ENCODE measurements at regions not wholly inside any gene's neighbourhood (a gene's known extent, or its start where the extent isn't known, plus 50 kb on each side); places are given as distances from the start of the nearest gene placed in this dataset.

DNA sequence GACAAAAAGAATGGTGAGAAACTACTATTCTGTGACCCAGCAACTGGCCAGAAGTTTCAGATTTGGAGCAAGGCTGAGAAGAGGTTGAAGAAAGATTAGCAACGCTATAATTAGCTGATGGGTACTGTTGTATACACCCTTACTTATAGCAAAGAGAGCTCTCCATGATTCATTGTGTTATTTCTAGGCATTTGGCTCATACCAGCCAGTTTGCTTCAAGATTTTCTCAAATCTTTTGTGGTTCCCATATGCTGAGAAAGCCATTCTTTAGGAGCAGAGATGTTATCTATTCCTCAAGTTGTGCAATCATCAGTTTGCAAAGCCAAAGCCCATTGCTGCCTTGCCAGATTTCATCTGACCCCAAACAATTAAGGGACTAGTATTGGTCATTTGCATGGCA lies 179.4 kb downstream of the ETS1 start:
- H3K9me3 Mint-ChIP-seq (ENCODE audit: insufficient read depth): no peaks in the 10 kb centered on the region
- H3K27ac Mint-ChIP-seq: no peak overlapping the region
- POLR2A ChIA-PET: no interaction called here
- DNase-seq (no peak), ATAC-seq (no peak)
- CTCF ChIA-PET: interaction anchor here (1.0 to 1.9 kb wide), 2 partner anchors 10 to 96 kb away, joined by 3 to 5 read pairs; no protein-coding TSS in a partner anchor
- no peaks in the 10 kb centered on the region for H3K36me3 Mint-ChIP-seq (ENCODE audit: low read depth)
- H3K4me1 Mint-ChIP-seq (ENCODE audit: low read depth): peaks cover 13% of the 10 kb centered on the region
- H3K27me3 Mint-ChIP-seq (ENCODE audit: low read depth): no peaks in the 10 kb centered on the region
- no peak overlapping the region for H3K4me3 Mint-ChIP-seq

DNA sequence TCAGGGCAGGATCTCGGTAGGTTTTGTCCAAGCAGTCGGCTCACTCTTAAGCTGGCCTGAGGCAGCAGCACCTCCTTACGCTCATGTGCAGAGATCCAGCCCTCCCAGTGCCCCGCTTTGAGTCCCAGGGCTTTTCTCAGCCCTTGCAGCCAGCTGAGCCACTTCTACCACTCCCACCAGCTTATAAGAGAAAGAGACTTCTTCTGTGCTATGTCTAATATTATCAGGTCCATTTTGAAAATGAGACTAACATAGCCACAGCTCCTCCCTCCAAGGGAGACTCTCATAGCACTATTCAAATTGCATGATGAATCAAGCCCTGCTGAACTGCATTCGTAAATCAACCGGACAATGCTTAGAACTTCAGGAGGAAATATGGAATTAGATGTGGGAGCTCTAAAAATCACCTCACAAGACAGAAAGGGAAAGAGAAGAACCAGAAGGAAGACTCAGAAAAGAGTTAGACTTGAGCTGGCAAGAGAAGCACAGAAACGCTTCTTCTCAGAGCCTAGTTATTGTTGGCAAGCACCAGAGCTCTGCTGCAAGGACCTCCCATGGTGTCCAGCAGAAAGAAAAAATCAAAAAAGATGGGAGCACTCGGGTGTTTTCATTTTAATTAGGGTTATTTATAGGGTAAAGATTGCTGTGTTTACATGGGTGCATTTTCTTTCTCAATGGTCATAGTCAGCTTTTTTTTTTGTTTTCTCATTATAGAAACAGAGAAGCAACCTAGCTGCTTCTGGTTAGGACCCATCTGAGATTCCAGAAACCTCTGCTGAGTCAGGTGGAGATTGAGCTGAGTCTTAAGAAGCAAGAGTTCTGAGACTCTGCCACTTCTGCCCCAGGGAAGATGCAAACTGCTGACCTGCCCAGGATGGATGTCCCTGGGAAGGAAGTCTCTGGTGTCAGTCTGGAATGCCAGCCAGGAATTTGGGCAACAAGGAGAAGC lies 181.4 kb downstream of the ETS1 start:
- H3K27me3 Mint-ChIP-seq (ENCODE audit: low read depth): no peaks in the 10 kb centered on the region
- no peak overlapping the region for H3K27ac Mint-ChIP-seq
- H3K36me3 Mint-ChIP-seq (ENCODE audit: low read depth): no peaks in the 10 kb centered on the region
- ChIA-PET CTCF (interaction anchor here (0.7 to 1.2 kb wide), 5 partner anchors 11 to 453 kb away, joined by 3 to 4 read pairs (median 3); no protein-coding TSS in a partner anchor), POLR2A (no interaction called here)
- H3K4me1 Mint-ChIP-seq (ENCODE audit: low read depth): no peaks in the 10 kb centered on the region
- DNase-seq (no peak), ATAC-seq (no peak)
- no peak overlapping the region for H3K4me3 Mint-ChIP-seq
- no peaks in the 10 kb centered on the region for H3K9me3 Mint-ChIP-seq (ENCODE audit: insufficient read depth)

DNA sequence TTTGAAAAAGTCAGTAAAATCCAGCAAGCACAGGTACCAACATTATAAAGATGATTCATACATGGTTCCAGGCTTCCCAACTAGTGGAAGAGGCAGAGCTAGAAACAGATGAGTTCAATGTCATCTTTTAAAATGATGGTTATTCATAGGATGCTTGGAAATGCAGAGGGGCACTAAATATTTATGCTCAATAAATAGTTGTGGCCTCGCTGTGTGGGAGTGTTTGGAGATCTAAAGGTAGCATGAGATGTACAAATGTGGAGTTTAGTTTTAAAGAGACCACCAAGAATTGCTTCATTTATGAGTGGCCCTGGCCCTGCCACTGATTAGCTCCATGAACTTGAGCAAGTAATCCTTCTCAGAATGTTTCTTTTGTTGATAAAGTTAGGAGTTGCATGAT lies 182.2 kb downstream of the ETS1 start:
- ChIA-PET POLR2A (no interaction called here), CTCF (interaction anchor here (0.9 to 1.2 kb wide), 3 partner anchors 16 to 454 kb away, joined by 3 to 4 read pairs (median 3); no protein-coding TSS in a partner anchor)
- H3K4me1 Mint-ChIP-seq (ENCODE audit: low read depth): no peaks in the 10 kb centered on the region
- no peak for ATAC-seq
- H3K27ac Mint-ChIP-seq: no peak overlapping the region
- H3K4me3 Mint-ChIP-seq: no peak overlapping the region
- no peak for DNase-seq
- no peaks in the 10 kb centered on the region for H3K27me3 Mint-ChIP-seq (ENCODE audit: low read depth)
- H3K36me3 Mint-ChIP-seq (ENCODE audit: low read depth): no peaks in the 10 kb centered on the region
- no peaks in the 10 kb centered on the region for H3K9me3 Mint-ChIP-seq (ENCODE audit: insufficient read depth)

DNA sequence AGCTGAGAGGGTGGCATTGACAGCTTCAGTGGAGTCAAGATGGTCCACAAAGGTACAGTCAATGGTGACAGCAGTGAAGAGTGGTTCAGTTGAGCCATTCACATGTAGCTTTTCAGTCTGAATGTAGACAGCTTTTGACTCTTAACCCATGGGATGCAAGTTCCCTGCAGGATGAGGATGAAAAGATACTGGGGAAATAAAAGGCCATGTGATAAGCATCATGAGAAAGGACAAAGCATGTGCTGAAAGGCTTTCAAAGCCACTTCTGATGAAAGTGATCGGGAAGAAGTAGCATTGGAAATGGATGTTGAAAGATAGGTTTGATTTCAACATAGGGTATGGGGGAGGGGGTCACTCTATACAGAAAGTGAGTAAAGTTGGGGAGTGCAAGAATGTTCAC lies 182.9 kb downstream of the ETS1 start:
- no peak overlapping the region for H3K4me3 Mint-ChIP-seq
- no peak for DNase-seq
- no peaks in the 10 kb centered on the region for H3K9me3 Mint-ChIP-seq (ENCODE audit: insufficient read depth)
- no peak for ATAC-seq
- no peaks in the 10 kb centered on the region for H3K27me3 Mint-ChIP-seq (ENCODE audit: low read depth)
- peaks cover under 1% of the 10 kb centered on the region for H3K4me1 Mint-ChIP-seq (ENCODE audit: low read depth)
- H3K36me3 Mint-ChIP-seq (ENCODE audit: low read depth): no peaks in the 10 kb centered on the region
- POLR2A ChIA-PET: no interaction called here
- no peak overlapping the region for H3K27ac Mint-ChIP-seq
- CTCF ChIA-PET: no interaction called here

DNA sequence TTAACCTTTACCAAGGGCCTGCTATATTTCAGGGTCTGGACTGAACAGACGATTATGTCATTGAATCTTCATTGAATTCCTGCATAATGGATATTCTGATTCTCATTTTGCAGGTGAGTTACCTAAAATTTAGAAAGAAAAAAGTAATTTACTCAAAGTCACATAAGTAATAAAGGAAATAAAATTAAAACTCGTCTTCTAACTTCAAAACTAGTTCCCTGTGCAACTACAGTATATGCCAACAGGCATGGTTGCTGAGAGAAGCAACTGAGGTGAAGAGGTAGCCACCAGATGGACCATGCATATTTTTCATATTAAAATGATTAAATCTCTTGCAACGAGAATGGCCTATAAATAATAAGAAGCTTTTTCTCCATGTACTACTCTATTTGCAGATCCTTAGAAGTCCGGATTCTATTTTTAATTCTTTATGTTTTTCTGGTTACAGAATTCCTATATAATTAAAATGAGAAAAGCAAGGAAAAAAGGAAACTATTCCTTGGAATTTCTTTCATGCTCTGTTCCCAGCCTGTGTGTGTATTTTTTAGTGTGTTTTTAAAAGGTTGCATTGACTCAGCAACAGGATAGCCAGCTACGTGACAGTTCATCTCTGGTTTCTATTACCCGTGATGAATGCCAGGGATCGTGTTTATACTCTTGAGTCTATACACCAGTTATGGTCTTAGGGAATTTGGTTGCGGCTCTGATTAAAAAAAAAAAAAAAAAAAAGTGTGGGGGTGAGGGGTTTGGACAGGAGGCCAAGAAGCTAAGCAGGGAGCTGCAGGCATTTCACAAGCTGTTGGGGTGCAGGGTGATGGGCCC lies 186.8 kb downstream of the ETS1 start:
- Mint-ChIP-seq H3K36me3 (ENCODE audit: low read depth) (no peaks in the 10 kb centered on the region), H3K27me3 (ENCODE audit: low read depth) (no peaks in the 10 kb centered on the region), H3K4me1 (ENCODE audit: low read depth) (peaks cover 10% of the 10 kb centered on the region), H3K4me3 (no peak overlapping the region), H3K27ac (no peak overlapping the region), H3K9me3 (ENCODE audit: insufficient read depth) (no peaks in the 10 kb centered on the region)
- DNase-seq (no peak), ATAC-seq (no peak)
- CTCF ChIA-PET: interaction anchor here (0.8 to 2.8 kb wide), 5 partner anchors 13 to 230 kb away, joined by 3 to 10 read pairs (median 5); no protein-coding TSS in a partner anchor
- POLR2A ChIA-PET: interaction anchor here (0.5 to 0.7 kb wide), 2 partner anchors 11 to 56 kb away, joined by 3 to 7 read pairs; no protein-coding TSS in a partner anchor

DNA sequence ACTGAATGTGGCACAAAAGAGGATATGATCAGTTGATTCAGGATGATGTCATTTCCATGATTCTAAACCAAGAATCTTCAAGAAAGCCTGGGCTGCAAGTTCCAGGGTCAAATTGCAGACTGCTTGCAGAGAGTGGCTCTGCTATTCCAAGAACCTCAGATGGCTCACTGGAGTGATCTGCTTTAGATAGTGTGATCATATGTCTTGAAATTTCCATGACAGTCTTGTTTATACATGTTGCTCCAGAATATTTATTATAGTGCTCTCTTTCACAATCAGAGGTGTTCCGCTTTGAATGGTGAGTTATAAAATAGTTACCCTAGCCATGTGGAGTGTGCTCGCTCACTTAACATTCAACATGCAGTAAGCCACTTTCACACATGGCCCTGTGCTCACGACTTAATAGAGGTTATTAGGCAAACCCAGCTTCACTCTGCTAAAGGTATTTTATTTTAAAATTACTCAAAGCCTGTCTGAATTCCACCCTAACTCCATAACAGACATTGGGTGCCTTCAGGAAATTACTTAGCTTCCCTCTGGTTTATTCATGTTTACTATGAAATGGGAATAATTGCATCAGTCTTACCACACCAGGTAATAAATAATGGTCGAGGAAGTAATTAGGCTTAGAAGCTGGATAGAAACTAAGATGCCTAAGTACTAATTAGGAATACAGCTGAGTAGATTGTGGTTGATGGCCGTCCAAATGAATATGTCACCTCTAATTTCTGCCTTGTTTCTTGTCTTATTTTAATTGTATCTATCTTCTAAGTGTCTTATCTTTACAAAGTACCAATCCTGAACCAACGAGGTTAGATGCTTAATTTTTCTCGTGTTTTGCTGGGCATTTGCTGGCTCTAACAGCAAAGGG lies 187.9 kb downstream of the ETS1 start:
- DNase-seq (no peak), ATAC-seq (no peak)
- Mint-ChIP-seq H3K9me3 (ENCODE audit: insufficient read depth) (no peaks in the 10 kb centered on the region), H3K4me1 (ENCODE audit: low read depth) (peaks cover 10% of the 10 kb centered on the region), H3K36me3 (ENCODE audit: low read depth) (no peaks in the 10 kb centered on the region), H3K27ac (no peak overlapping the region), H3K27me3 (ENCODE audit: low read depth) (no peaks in the 10 kb centered on the region), H3K4me3 (no peak overlapping the region)
- CTCF ChIA-PET: interaction anchor here (1.6 to 2.0 kb wide), 2 partner anchors 12 to 78 kb away, joined by 4 to 5 read pairs; no protein-coding TSS in a partner anchor
- POLR2A ChIA-PET: interaction anchor here (0.7 kb wide), 1 partner anchor 213 kb away, joined by 3 read pairs; no protein-coding TSS in a partner anchor

DNA sequence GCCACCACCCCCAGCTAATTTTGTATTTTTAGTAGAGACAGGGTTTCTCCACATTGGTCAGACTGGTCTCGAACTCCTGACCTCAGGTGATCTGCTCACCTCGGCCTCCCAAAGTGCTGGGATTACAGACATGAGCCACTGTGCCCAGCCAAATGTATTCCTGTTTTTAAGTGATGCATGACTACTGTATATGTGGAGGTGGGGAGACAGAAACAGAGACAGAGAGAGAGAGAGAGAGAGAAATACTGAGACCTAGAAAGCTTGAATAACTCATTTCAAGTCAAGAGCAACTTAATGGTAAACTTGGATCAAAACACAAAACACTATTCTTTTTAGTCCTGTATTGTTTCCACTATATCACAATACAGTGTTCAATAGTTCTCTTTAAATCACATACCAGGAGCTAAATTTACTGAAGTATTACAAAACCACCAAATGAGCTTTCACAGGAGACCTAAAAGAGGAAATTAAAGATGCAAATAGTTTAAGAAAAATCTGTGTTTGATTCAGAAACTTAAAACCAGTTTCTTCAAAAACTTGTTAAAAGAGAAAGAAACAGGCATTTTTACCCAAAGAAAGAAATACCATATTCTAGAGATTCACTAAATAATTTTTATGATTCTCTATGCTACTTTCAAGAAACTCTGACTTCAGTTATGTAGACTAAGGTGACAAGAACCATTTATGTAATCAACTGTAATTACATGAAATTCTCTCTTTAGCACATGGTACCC lies 188.7 kb downstream of the ETS1 start:
- H3K36me3 Mint-ChIP-seq (ENCODE audit: low read depth): no peaks in the 10 kb centered on the region
- H3K4me3 Mint-ChIP-seq: no peak overlapping the region
- peaks cover 10% of the 10 kb centered on the region for H3K4me1 Mint-ChIP-seq (ENCODE audit: low read depth)
- CTCF ChIA-PET: interaction anchor here (2.0 kb wide), 1 partner anchor 77 kb away, joined by 4 read pairs; no protein-coding TSS in a partner anchor
- no peak for DNase-seq
- POLR2A ChIA-PET: interaction anchor here (0.7 kb wide), 1 partner anchor 214 kb away, joined by 3 read pairs; no protein-coding TSS in a partner anchor
- no peaks in the 10 kb centered on the region for H3K27me3 Mint-ChIP-seq (ENCODE audit: low read depth)
- H3K9me3 Mint-ChIP-seq (ENCODE audit: insufficient read depth): no peaks in the 10 kb centered on the region
- ATAC-seq: no peak
- H3K27ac Mint-ChIP-seq: no peak overlapping the region

DNA sequence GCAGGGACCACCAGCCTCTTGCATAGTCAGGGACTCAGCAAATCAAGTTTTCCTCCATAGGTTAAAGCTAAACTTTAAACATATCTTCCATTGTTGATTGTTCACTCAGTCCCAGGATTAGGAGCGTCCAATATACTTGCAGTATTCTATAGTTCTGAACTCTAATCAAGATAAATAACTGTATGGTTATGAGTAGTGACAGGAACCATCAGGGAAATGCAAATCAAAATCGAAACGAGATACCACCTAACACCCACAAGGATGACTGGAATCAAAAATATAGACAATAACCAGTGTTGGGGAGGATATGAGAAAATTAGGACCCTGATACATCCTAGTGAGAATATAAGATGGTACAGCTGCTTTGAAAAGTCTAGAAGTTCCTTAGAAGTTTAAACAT lies 190.0 kb downstream of the ETS1 start:
- Mint-ChIP-seq H3K4me3 (no peak overlapping the region), H3K27me3 (ENCODE audit: low read depth) (no peaks in the 10 kb centered on the region), H3K36me3 (ENCODE audit: low read depth) (no peaks in the 10 kb centered on the region), H3K4me1 (ENCODE audit: low read depth) (peaks cover 10% of the 10 kb centered on the region), H3K27ac (no peak overlapping the region), H3K9me3 (ENCODE audit: insufficient read depth) (no peaks in the 10 kb centered on the region)
- ATAC-seq (no peak), DNase-seq (no peak)
- CTCF ChIA-PET: no interaction called here
- POLR2A ChIA-PET: no interaction called here

DNA sequence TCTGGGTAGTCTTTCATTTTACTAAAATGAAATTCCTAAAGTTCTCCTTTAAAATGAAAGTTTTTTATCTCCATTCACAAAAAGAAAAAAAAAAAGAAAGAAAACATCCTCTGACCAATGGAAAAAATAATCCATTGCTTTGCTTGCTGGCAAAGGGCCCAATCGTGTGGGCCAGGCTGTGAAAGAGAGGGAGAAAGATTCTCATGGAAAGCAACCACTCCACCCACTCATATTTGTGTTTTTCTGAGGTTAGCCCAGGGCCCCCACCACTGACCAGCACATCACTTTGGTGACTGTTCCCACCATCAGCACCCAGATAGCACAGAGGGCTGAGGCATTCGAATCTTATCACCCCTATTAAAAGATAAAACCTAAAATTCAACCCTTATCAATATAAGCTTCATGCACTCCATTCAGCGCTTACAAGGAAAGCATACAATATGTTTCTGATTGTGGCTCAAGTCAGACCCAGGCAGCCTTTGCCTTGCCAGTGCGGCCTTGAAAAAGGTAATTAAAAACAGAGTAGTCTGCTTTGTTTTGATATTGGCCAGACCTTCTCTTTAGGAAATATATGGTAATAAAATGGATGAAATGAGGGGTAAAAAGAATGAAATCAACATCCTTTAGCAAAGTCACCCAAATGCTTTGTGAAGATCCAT lies 192.8 kb downstream of the ETS1 start:
- CTCF ChIA-PET: interaction anchor here (1.3 kb wide), 1 partner anchor 11 kb away, joined by 3 read pairs; no protein-coding TSS in a partner anchor
- no peak overlapping the region for H3K4me3 Mint-ChIP-seq
- no peak overlapping the region for H3K27ac Mint-ChIP-seq
- no peaks in the 10 kb centered on the region for H3K9me3 Mint-ChIP-seq (ENCODE audit: insufficient read depth)
- ATAC-seq (no peak), DNase-seq (no peak)
- no peaks in the 10 kb centered on the region for H3K36me3 Mint-ChIP-seq (ENCODE audit: low read depth)
- H3K27me3 Mint-ChIP-seq (ENCODE audit: low read depth): no peaks in the 10 kb centered on the region
- POLR2A ChIA-PET: no interaction called here
- H3K4me1 Mint-ChIP-seq (ENCODE audit: low read depth): peaks cover 10% of the 10 kb centered on the region

DNA sequence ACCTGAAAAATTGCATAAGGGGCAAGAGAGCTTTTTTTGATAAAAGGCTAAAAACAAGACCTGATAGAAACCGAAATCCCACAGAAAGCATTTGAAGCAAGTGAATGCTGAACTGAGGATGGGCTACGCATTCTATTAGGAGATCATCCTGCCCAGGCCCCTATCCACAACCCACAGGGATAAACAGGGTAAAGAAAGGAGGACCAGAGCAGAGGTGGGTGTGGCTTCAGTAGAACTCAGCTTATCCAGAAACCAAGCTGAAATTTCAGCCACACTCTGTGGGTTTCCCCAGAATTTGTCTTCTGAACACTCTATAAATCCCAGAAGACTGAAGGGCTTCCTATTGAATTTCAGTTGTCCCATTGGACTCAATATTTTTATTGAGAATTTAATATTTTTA lies 195.1 kb downstream of the ETS1 start:
- ChIA-PET CTCF (no interaction called here), POLR2A (no interaction called here)
- H3K27ac Mint-ChIP-seq: no peak overlapping the region
- H3K27me3 Mint-ChIP-seq (ENCODE audit: low read depth): no peaks in the 10 kb centered on the region
- H3K36me3 Mint-ChIP-seq (ENCODE audit: low read depth): no peaks in the 10 kb centered on the region
- no peaks in the 10 kb centered on the region for H3K9me3 Mint-ChIP-seq (ENCODE audit: insufficient read depth)
- no peaks in the 10 kb centered on the region for H3K4me1 Mint-ChIP-seq (ENCODE audit: low read depth)
- no peak overlapping the region for H3K4me3 Mint-ChIP-seq
- no peak for ATAC-seq
- DNase-seq: no peak

All from activated CD8-positive, alpha-beta T cell treated with anti-CD3 and anti-CD28 coated beads, Interleukin-2, amount 10 ng/mL, durations not matched to agents 7 days and 5 days (primary cell).